AG09309 (cell line): ENCODE measurements at regions not wholly inside any gene's neighbourhood (a gene's known extent, or its start where the extent isn't known, plus 50 kb on each side); places are given as distances from the start of the nearest gene placed in this dataset.

Experiments used
- DNase-seq: peaks from one replicate; pipeline ENCODE4 v3.0.0-alpha.2; 2010; ENCODE audit warnings: low read depth
- H3K4me3 ChIP-seq: 2 replicates; pipeline ENCODE4 v1.5.1; 2011; ENCODE audit warnings: mild to moderate bottlenecking, low read depth, low read length, moderate library complexity; ENCODE audit not compliant: control insufficient read depth
- CTCF ChIP-seq: IDR thresholded peaks from 2 replicates; pipeline ENCODE4 v1.5.1; 2011; ENCODE audit warnings: mild to moderate bottlenecking, low read depth, low read length, inconsistent platforms; ENCODE audit not compliant: insufficient read depth, control insufficient read depth; ENCODE audit errors: missing control alignments

GRCh38 chr2:75277111-75277510 is 77.8 kb upstream of the TACR1 start:
- TF ChIP-seq CTCF: no peak
- H3K4me3 ChIP-seq: no peak overlapping the region
- peak; percentile 21 for DNase-seq

GRCh38 chr2:75276093-75277029 is 77.0 kb upstream of the TACR1 start:
- no peak for TF ChIP-seq CTCF
- H3K4me3 ChIP-seq: no peak overlapping the region
- peak; percentile 18 for DNase-seq

GRCh38 chr2:75274936-75275335 is 75.6 kb upstream of the TACR1 start:
- H3K4me3 ChIP-seq: no peak overlapping the region
- TF ChIP-seq CTCF: no peak
- no peak for DNase-seq

GRCh38 chr2:75268112-75268511 is 68.8 kb upstream of the TACR1 start:
- TF ChIP-seq CTCF: no peak
- no peak for DNase-seq
- no peak overlapping the region for H3K4me3 ChIP-seq

GRCh38 chr2:75261923-75262322 is 62.6 kb upstream of the TACR1 start:
- no peak for DNase-seq
- no peak for TF ChIP-seq CTCF
- H3K4me3 ChIP-seq: no peak overlapping the region

GRCh38 chr2:75260946-75261345 is 61.6 kb upstream of the TACR1 start:
- no peak for TF ChIP-seq CTCF
- DNase-seq: no peak
- no peak overlapping the region for H3K4me3 ChIP-seq
